Keratinocyte (primary cell): ENCODE measurements at regions not wholly inside any gene's neighbourhood (a gene's known extent, or its start where the extent isn't known, plus 50 kb on each side); places are given as distances from the start of the nearest gene placed in this dataset.

Source experiments
- DNase-seq: peaks from one replicate; pipeline ENCODE4 v3.0.0-alpha.2; 2011; ENCODE audit warnings: low read depth, missing footprints, low spot score
- FAIRE-seq: peaks from 2 replicates; lab custom pipeline; 2011; peaks lifted over from hg19 to GRCh38; lab: Jason Lieb, UNC
- H2AFZ ChIP-seq: 2 replicates; pipeline ENCODE4 v1.6.0; 2012; ENCODE audit warnings: low read length, control low read depth, inconsistent platforms; ENCODE audit not compliant: control insufficient read depth
- H3K27ac ChIP-seq: 2 replicates; pipeline ENCODE4 v1.5.1; 2011; ENCODE audit warnings: low read length; ENCODE audit not compliant: control insufficient read depth, insufficient read depth
- H3K27me3 ChIP-seq: 3 replicates; pipeline ENCODE4 v1.6.0; 2011; ENCODE audit warnings: low read length; ENCODE audit not compliant: control insufficient read depth, insufficient read depth; ENCODE audit errors: extremely low read depth
- H3K36me3 ChIP-seq, 2 experiments: 2 replicates in 1 of 2; 3 replicates in 1 of 2; pipeline ENCODE4 v1.5.1; 2011; ENCODE audit warnings: low read length in 2 of 2, mild to moderate bottlenecking in 1 of 2; ENCODE audit not compliant: control insufficient read depth in 2 of 2, insufficient read depth in 2 of 2; ENCODE audit errors: extremely low read depth in 1 of 2
- H3K4me1 ChIP-seq: 3 replicates; pipeline ENCODE4 v1.5.1; 2011; ENCODE audit warnings: low read length; ENCODE audit not compliant: control insufficient read depth, insufficient read depth; ENCODE audit errors: extremely low read depth
- H3K4me2 ChIP-seq: 3 replicates; pipeline ENCODE4 v1.6.0; 2011; ENCODE audit warnings: low read depth, low read length; ENCODE audit not compliant: control insufficient read depth, insufficient read depth; ENCODE audit errors: extremely low read depth
- H3K4me3 ChIP-seq, 3 experiments: fragments of 200-600 bp in 1 of 3; sonication (generic) in 1 of 3; 2 replicates in 2 of 3; 3 replicates in 1 of 3; pipeline ENCODE4 v1.5.1; 2011 to 2016; ENCODE audit warnings: low read length in 3 of 3, mild to moderate bottlenecking in 3 of 3, control low read depth in 2 of 3, inconsistent platforms in 1 of 3, low read depth in 1 of 3, mixed read lengths in 1 of 3, mixed run types in 1 of 3, moderate library complexity in 1 of 3; ENCODE audit not compliant: control insufficient read depth in 2 of 3, insufficient read depth in 2 of 3; ENCODE audit errors: extremely low read depth in 1 of 3
- H3K79me2 ChIP-seq: 2 replicates; pipeline ENCODE4 v1.6.0; 2012; ENCODE audit warnings: low read length; ENCODE audit not compliant: control insufficient read depth, insufficient read depth
- H3K9ac ChIP-seq: 3 replicates; pipeline ENCODE4 v1.6.0; 2011; ENCODE audit warnings: low read length; ENCODE audit not compliant: control insufficient read depth, insufficient read depth; ENCODE audit errors: extremely low read depth
- H3K9me1 ChIP-seq: 3 replicates; pipeline ENCODE4 v1.6.0; 2011; ENCODE audit warnings: low read length; ENCODE audit not compliant: control insufficient read depth, insufficient read depth; ENCODE audit errors: extremely low read depth
- H3K9me3 ChIP-seq: 2 replicates; pipeline ENCODE4 v1.5.1; 2012; ENCODE audit warnings: low read depth, low read length; ENCODE audit not compliant: control insufficient read depth
- H4K20me1 ChIP-seq: 3 replicates; pipeline ENCODE4 v1.6.0; 2011; ENCODE audit warnings: low read length; ENCODE audit not compliant: control insufficient read depth, insufficient read depth; ENCODE audit errors: extremely low read depth
- EZH2 ChIP-seq: IDR thresholded peaks from one replicate; pipeline ENCODE4 v1.6.1; 2012; ENCODE audit warnings: inconsistent platforms, mild to moderate bottlenecking, low read length, moderate library complexity
- dilution Hi-C: fragments of 300-500 bp; cut with MboI; formaldehyde crosslinking; loops from one replicate; pipeline ENCODE4 v1.7.0; 2020; ENCODE audit warnings: low sequenced_read_pairs; ENCODE audit not compliant: extremely low pct_ligation_motif_present
- TF ChIP-seq, protein P1 (sequence below), 3 experiments: IDR thresholded peaks in 1 of 3; conservative IDR thresholded peaks in 1 of 3; optimal IDR thresholded peaks in 1 of 3; 2 replicates in 2 of 3; 3 replicates in 1 of 3; pipeline versions ENCODE3 to v1.5.1; 2011; ENCODE audit warnings: low read length in 3 of 3, mild to moderate bottlenecking in 3 of 3, moderate library complexity in 2 of 3, control low read depth in 1 of 3, inconsistent platforms in 1 of 3; ENCODE audit not compliant: insufficient read depth in 2 of 3; ENCODE audit errors: extremely low read depth in 1 of 3

DNA sequence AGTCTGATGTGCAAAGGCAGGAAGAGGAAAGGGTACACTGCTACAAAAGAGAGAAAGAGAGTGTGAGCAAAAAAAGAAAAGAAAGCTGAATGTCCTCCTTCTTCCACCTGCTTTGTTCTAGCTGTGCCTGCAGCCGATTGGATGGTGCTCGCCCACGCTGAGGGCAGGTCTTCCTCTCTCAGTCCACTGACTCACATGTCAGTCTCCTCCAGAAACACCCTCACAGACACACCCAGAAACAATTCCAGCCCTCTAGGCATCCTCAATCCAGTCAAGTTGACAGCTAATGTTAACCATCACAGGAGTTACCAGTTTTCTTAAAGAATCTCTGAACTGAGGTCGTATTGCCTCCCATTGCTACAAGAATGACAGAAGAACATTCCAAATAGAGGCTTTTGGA, 411.9 kb upstream of the SASH1 start:
- H3K9me1 ChIP-seq, result no peaks in the 10 kb centered on the region
- no peaks in the 10 kb centered on the region for H3K79me2 ChIP-seq
- DNase-seq (no peak), FAIRE-seq (peak; percentile 62)
- H3K27me3 ChIP-seq, result no peaks in the 10 kb centered on the region
- dilution Hi-C loops, result no loop called here
- no peaks in the 10 kb centered on the region for H4K20me1 ChIP-seq
- no peaks in the 10 kb centered on the region for H3K36me3 ChIP-seq
- H3K4me3 ChIP-seq, result no peak overlapping the region
- H3K4me2 ChIP-seq, result no peak overlapping the region
- H3K27ac ChIP-seq, result no peak overlapping the region
- TF ChIP-seq EZH2, result no peak
- TF ChIP-seq, protein P1, sequence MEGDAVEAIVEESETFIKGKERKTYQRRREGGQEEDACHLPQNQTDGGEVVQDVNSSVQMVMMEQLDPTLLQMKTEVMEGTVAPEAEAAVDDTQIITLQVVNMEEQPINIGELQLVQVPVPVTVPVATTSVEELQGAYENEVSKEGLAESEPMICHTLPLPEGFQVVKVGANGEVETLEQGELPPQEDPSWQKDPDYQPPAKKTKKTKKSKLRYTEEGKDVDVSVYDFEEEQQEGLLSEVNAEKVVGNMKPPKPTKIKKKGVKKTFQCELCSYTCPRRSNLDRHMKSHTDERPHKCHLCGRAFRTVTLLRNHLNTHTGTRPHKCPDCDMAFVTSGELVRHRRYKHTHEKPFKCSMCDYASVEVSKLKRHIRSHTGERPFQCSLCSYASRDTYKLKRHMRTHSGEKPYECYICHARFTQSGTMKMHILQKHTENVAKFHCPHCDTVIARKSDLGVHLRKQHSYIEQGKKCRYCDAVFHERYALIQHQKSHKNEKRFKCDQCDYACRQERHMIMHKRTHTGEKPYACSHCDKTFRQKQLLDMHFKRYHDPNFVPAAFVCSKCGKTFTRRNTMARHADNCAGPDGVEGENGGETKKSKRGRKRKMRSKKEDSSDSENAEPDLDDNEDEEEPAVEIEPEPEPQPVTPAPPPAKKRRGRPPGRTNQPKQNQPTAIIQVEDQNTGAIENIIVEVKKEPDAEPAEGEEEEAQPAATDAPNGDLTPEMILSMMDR (optimal IDR thresholded peaks at IDR 0.05 in 1 of 3, IDR thresholded peaks at IDR 0.05 in 1 of 3, conservative IDR thresholded peaks at IDR 0.05 in 1 of 3; ENCODE audit: extremely low read depth in 1 of 3, insufficient read depth in 2 of 3, low read length in 3 of 3), result no peak
- no peak overlapping the region for H2AFZ ChIP-seq
- H3K9ac ChIP-seq, result no peak overlapping the region
- peaks cover 3% of the 10 kb centered on the region for H3K4me1 ChIP-seq
- H3K9me3 ChIP-seq, result no peaks in the 10 kb centered on the region

DNA sequence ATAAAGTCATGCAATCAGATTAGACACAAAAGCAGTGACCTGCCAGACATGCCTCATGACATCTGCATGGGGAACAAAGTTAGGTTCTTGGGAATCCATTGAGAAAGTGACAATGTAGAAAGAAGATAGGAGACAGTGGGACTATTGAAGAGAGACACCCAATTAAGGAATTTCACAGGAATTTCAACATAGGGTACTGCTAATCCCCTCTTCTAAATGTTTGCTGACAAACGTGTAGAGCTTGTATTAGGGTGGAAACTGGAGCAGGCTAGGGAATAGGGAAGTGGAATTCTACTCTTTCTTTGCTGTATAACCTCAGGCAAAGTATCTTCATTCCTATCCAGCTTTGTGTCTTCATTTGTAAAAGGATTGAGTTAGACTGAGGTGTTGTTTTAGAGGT, 409.4 kb upstream of the SASH1 start:
- TF ChIP-seq, protein P1 (optimal IDR thresholded peaks at IDR 0.05 in 1 of 3, IDR thresholded peaks at IDR 0.05 in 1 of 3, conservative IDR thresholded peaks at IDR 0.05 in 1 of 3; ENCODE audit: extremely low read depth in 1 of 3, insufficient read depth in 2 of 3, low read length in 3 of 3), result no peak
- no peak for TF ChIP-seq EZH2
- FAIRE-seq (no peak), DNase-seq (no peak)
- no peaks in the 10 kb centered on the region for H3K9me1 ChIP-seq
- no peaks in the 10 kb centered on the region for H4K20me1 ChIP-seq
- H3K4me1 ChIP-seq, result peaks cover 3% of the 10 kb centered on the region
- H2AFZ ChIP-seq, result no peak overlapping the region
- dilution Hi-C loops, result no loop called here
- H3K4me3 ChIP-seq, result no peak overlapping the region
- no peaks in the 10 kb centered on the region for H3K9me3 ChIP-seq
- H3K79me2 ChIP-seq, result no peaks in the 10 kb centered on the region
- no peak overlapping the region for H3K9ac ChIP-seq
- no peaks in the 10 kb centered on the region for H3K27me3 ChIP-seq
- no peak overlapping the region for H3K4me2 ChIP-seq
- H3K36me3 ChIP-seq, result no peaks in the 10 kb centered on the region
- no peak overlapping the region for H3K27ac ChIP-seq
